ENCODE measurements at regions not wholly inside any gene's neighbourhood (a gene's known extent, or its start where the extent isn't known, plus 50 kb on each side); places are given as distances from the start of the nearest gene placed in this dataset.

DNA sequence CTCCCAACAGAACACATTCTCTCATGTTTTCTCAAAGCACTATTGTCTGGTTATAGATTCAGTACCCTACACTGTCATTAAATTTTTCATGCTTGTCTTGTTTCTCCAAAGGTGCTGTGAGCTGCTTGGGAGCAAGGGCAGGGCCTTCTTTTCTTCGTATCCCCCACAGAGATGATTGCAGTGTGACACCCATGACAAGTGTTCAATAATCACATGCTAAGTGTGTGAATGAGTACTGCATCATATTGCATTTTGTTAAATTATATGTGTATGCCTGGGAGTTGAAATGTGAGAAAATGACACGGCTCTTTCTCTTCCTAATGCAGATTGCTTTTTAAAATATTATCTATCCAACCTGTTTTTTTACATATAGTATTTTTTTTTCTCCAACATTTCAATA is 57.3 kb upstream of the MAGI3 start:
- H3K79me2 ChIP-seq (ENCODE audit: control insufficient read depth, insufficient read depth, low read length) = no peaks in the 10 kb centered on the region
- no peaks in the 10 kb centered on the region for H4K20me1 ChIP-seq (ENCODE audit: control insufficient read depth, extremely low read depth, insufficient read depth, low read length)
- H3K36me3 ChIP-seq (ENCODE audit: control insufficient read depth, insufficient read depth, low read length) = no peaks in the 10 kb centered on the region
- no peak overlapping the region for H3K4me3 ChIP-seq (replicated peaks in 1 of 4; ENCODE audit: control extremely low read depth in 1 of 4, insufficient read depth in 1 of 4, low read depth in 3 of 4, low read length in 4 of 4)
- H3K9me3 ChIP-seq (ENCODE audit: control insufficient read depth, insufficient read depth, low read depth, low read length) = no peaks in the 10 kb centered on the region
- no peaks in the 10 kb centered on the region for H3K4me1 ChIP-seq (ENCODE audit: control insufficient read depth, extremely low read depth, insufficient read depth, low read length)
- no peak for TF ChIP-seq CTCF (conservative IDR thresholded peaks at IDR 0.05 in 1 of 2, IDR thresholded peaks at IDR 0.05 in 1 of 2; ENCODE audit: low read depth in 1 of 2, low read length in 2 of 2)
- no peak for TF ChIP-seq EZH2 (IDR thresholded peaks at IDR 0.05; ENCODE audit: low read length, missing control alignments)
- DNase-seq (ENCODE audit: low read depth in 2 of 2) = no peak
- H3K27ac ChIP-seq (ENCODE audit: insufficient read depth, low read length) = no peak overlapping the region
- H3K4me2 ChIP-seq (ENCODE audit: extremely low read depth, insufficient read depth, low read length) = no peak overlapping the region
- no peak overlapping the region for H3K9ac ChIP-seq (ENCODE audit: insufficient read depth, low read length)
- no peak overlapping the region for H2AFZ ChIP-seq (ENCODE audit: low read length)
- H3K27me3 ChIP-seq (ENCODE audit: control insufficient read depth, insufficient read depth, low read length) = no peaks in the 10 kb centered on the region

DNA sequence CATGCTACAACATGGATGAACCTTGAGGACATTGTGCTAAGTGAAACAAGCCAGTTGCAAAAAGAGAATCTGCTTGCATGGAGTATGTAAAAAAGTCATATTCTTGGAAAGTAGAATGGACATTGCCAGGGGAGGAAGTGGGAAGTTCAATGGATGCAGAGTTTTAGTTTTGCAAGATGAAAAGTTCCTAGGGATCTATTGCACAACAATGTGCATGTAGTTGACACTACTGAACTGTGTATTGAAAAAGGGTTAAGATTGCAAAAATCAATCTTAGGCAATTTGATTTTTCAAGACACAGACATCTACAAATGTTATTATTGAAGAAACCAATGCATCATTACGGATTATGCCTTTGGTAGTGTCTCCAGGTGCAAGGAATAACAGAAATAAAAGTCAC is 50.3 kb upstream of the MAGI3 start:
- H3K27ac ChIP-seq (ENCODE audit: insufficient read depth, low read length) = no peak overlapping the region
- H2AFZ ChIP-seq (ENCODE audit: low read length) = no peak overlapping the region
- H4K20me1 ChIP-seq (ENCODE audit: control insufficient read depth, extremely low read depth, insufficient read depth, low read length) = no peaks in the 10 kb centered on the region
- no peaks in the 10 kb centered on the region for H3K4me1 ChIP-seq (ENCODE audit: control insufficient read depth, extremely low read depth, insufficient read depth, low read length)
- H3K4me2 ChIP-seq (ENCODE audit: extremely low read depth, insufficient read depth, low read length) = no peak overlapping the region
- TF ChIP-seq EZH2 (IDR thresholded peaks at IDR 0.05; ENCODE audit: low read length, missing control alignments) = no peak
- no peaks in the 10 kb centered on the region for H3K27me3 ChIP-seq (ENCODE audit: control insufficient read depth, insufficient read depth, low read length)
- H3K4me3 ChIP-seq (replicated peaks in 1 of 4; ENCODE audit: control extremely low read depth in 1 of 4, insufficient read depth in 1 of 4, low read depth in 3 of 4, low read length in 4 of 4) = no peak overlapping the region
- DNase-seq (ENCODE audit: low read depth in 2 of 2) = no peak
- H3K36me3 ChIP-seq (ENCODE audit: control insufficient read depth, insufficient read depth, low read length) = no peaks in the 10 kb centered on the region
- no peaks in the 10 kb centered on the region for H3K9me3 ChIP-seq (ENCODE audit: control insufficient read depth, insufficient read depth, low read depth, low read length)
- no peaks in the 10 kb centered on the region for H3K79me2 ChIP-seq (ENCODE audit: control insufficient read depth, insufficient read depth, low read length)
- H3K9ac ChIP-seq (ENCODE audit: insufficient read depth, low read length) = no peak overlapping the region
